HFF-Myc (cell line): ENCODE measurements at regions not wholly inside any gene's neighbourhood (a gene's known extent, or its start where the extent isn't known, plus 50 kb on each side); places are given as distances from the start of the nearest gene placed in this dataset.
A peak's percentile ranks its signal among the peaks of the same experiment; 100 is the strongest.
"Not testable (repeated sequence)": the region's sequence is repeated elsewhere in the genome, so short reads cannot be mapped to it uniquely, and the experiment has no call there.

Experiments used
- DNase-seq: peaks from one replicate; pipeline ENCODE4 v3.0.0-alpha.2; 2011; ENCODE audit warnings: low read depth; ENCODE audit errors: extremely low read depth
- H3K4me3 ChIP-seq: replicated peaks from 2 replicates; pipeline ENCODE4 v1.5.1; 2011; ENCODE audit warnings: low read depth, mild to moderate bottlenecking, control low read depth, low read length
- TF ChIP-seq, protein P1 (sequence below): IDR thresholded peaks from 2 replicates; pipeline ENCODE4 v1.5.1; 2012; ENCODE audit warnings: mild to moderate bottlenecking, low read depth, low read length, control low read depth; ENCODE audit errors: missing control alignments

DNA sequence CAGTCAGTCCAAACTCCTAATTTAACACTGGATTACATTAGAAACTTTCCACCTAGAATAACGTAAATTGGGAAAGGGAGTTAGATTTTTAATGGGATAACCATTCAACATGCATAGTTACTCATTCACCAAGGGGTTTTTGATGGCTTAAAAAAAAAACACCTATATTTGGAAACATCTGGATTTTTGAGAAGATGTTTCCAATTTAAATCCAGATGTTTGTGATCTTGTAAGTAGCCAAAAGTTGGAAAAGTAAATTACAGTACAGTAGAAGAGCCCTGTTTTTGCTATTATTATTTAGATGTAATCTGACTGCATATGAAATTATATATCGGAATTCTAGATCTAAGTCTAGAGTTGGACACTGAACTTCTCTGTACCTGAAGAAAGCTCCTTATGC lies 478.2 kb downstream of the CD83 start:
- TF ChIP-seq, protein P1, sequence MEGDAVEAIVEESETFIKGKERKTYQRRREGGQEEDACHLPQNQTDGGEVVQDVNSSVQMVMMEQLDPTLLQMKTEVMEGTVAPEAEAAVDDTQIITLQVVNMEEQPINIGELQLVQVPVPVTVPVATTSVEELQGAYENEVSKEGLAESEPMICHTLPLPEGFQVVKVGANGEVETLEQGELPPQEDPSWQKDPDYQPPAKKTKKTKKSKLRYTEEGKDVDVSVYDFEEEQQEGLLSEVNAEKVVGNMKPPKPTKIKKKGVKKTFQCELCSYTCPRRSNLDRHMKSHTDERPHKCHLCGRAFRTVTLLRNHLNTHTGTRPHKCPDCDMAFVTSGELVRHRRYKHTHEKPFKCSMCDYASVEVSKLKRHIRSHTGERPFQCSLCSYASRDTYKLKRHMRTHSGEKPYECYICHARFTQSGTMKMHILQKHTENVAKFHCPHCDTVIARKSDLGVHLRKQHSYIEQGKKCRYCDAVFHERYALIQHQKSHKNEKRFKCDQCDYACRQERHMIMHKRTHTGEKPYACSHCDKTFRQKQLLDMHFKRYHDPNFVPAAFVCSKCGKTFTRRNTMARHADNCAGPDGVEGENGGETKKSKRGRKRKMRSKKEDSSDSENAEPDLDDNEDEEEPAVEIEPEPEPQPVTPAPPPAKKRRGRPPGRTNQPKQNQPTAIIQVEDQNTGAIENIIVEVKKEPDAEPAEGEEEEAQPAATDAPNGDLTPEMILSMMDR: no peak
- DNase-seq: no peak

DNA sequence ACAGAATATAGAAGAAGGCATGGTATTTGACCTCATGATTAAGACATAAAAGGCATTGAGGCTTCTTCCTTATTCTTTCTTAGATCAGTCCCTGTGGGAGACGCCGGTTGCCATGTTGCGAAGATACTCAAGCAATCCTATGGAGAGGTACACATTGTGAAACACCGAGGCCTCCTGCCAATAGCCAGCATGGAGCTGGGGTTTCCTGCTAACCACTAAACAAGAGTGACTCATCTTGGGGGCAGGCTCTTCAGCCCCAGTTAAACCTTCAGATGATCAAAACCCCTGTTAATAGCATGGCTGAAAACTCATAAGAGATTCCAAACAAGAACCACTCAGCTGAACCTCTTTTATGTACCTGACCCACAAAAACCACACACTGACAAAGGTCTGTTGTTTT lies 478.8 kb downstream of the CD83 start:
- peak; percentile 46 for DNase-seq
- H3K4me3 ChIP-seq: no peak overlapping the region
- TF ChIP-seq, protein P1: no peak

More for the DNA sequence above, 478.2 kb downstream of the CD83 start:
- no peak overlapping the region for H3K4me3 ChIP-seq

DNA sequence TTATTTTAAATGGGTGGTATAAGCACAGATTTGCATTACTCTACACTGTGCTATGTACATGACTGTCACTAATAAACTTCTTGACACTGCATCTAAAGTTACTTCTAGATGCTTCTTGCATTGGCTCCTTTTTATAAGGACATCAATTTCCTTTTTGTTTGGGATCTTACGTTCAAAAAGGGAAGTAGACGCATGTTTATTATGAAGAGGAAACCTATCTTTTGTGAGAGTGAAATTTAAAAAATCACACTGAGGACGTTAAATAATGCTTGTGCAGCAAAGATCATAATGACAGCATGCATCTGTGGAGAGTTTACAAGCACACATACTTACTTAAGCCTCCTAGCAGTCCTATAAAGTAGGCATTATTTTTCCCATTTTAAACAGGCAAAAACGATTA lies 479.5 kb downstream of the CD83 start:
- H3K4me3 ChIP-seq: no peak overlapping the region
- TF ChIP-seq, protein P1: no peak
- DNase-seq: no peak

GRCh38 chr6:14598017-14598864 lies 480.7 kb downstream of the CD83 start:
- H3K4me3 ChIP-seq: no peak overlapping the region
- DNase-seq: no peak
- TF ChIP-seq, protein P1: no peak

GRCh38 chr6:14600306-14600705 lies 482.7 kb downstream of the CD83 start:
- H3K4me3 ChIP-seq, DNase-seq: not testable (repeated sequence)

GRCh38 chr6:14601490-14601889 lies 483.9 kb downstream of the CD83 start:
- H3K4me3 ChIP-seq: no peak overlapping the region
- TF ChIP-seq, protein P1: no peak
- DNase-seq: no peak

GRCh38 chr6:14606353-14606752 lies 488.8 kb downstream of the CD83 start:
- DNase-seq: no peak
- TF ChIP-seq, protein P1: no peak
- no peak overlapping the region for H3K4me3 ChIP-seq
